Inferior parietal cortex (tissue), 1 donor: ENCODE measurements at regions not wholly inside any gene's neighbourhood (a gene's known extent, or its start where the extent isn't known, plus 50 kb on each side); places are given as distances from the start of the nearest gene placed in this dataset.

Source experiments
- DNase-seq: peaks from one replicate; pipeline ENCODE4 v3.0.0-alpha.2; 2016; ENCODE audit errors: extremely low spot score

DNA sequence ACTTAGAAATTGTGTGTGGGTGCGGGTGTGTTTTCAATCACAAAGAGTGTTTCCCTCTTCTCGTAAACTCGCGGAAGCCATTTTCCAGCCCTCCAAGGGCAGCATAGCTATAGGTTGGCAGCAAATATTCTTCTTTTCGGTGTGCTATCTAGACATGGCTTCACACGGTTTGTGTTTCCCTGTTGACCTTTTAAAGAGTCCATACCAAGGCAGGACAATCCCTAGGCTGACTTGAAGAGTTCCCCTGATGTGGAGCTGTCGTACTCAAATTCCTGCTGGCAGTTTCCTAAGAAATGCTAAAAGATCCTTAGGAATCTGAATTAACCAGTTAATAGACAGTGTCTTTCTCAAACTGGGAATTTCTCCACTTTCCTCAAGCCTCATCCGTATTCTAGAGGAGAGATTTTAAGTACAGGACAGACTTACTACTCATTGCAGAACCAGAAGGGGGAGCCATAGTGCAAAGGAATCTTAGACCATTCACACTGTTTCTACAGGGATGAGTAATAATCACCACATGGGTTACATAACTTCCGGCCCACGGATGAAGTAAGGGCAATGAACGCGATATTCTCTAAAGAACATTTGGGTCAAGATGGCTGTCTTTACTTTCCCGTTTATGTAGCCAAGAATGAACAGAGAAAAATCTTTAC is 288.6 kb upstream of the ELAC2 start:
- DNase-seq: peak; percentile 8

DNA sequence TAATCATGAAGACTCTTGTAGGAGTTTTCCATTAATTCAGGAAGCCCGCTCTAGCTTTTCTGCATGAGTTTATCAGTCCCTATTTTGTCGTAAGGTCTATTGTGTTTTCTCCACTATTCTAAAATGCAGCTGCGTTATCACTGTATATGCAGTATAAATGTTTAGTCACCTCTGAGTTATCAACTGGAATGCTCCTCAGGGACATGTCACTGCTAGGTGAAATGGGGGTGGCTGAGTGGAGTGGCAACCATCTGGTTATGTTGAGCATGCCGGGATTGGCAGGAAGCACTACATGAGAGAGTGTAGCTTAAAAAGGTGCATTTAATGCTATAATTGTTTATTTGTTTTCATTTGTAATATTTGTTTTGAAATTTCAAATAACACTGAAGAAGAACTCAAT is 285.2 kb upstream of the ELAC2 start:
- no peak for DNase-seq

DNA sequence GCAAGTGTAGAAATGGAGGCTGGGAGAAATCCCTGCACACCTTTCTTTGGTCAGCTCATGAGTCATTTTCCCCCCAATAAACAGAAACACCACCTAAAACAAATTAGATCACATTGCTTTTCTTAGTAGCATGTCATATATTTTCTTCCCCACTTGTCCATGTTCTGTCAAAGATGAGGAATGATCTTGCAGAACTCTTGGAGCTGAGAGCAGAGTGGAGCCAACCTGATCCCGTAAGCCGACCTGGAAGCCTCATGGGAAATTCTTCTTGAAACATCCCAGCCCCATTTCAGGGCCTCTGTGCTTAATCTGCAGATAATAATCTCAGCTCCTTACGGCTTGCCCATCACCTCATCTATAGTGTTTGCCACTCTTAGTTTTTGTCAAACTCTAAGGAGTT is 284.6 kb upstream of the ELAC2 start:
- DNase-seq: no peak

DNA sequence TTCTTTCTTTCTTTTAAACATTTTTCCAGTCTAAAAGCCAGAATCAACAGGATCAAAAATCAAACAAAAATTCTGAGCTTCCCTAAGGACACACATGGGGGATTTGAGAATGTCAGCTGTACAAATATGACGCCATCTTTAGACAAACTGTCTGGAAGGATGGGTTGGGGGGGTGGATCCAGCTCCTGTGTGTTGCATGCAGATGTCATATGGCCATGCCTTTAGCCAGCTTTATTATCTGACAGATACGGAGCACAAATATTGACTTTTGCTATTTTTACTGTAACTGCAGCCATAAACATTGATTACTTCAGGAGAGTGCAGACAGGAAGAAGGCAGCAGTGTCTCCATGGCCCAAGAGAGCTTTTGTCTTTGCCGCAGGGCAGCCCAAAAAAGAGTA is 279.4 kb upstream of the ELAC2 start:
- no peak for DNase-seq

DNA sequence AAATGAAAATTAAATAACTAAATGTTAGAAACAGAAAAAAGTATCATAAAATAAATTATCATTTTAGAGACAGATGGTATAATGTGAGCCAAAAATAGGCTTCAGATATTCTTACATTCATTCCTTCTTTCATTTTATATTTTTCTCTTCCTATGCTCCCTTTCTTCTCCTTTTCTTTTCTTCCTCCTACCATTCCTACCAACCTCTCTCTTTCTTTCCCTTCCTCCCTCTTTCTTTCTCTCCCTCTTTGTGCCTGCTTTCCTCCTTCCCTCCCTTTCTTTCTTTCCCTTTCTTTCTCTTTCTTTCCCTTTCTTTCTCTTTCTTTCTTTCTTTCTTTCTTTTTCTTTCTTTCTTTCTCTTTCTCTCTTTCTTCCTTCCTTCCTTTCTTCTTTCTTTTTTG is 275.6 kb upstream of the ELAC2 start:
- no peak for DNase-seq

DNA sequence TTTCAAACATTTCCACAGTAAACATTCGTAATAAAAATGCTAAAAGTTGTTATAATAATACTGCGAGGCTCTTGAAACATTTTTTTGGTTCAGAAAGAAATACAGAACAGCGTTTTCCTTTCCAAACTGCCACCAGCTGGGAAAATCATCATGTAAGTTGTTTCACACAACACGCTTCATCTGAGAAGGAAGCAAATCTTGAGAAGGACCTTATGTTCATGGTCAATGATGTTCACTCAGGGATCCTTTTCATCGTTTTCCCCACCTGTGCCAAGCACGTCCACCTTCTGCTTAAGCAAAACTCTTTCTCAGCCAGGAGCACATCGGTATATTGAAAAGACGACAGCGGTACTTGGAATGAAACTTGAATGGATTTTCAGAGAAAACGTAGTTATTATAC is 274.5 kb upstream of the ELAC2 start:
- no peak for DNase-seq

DNA sequence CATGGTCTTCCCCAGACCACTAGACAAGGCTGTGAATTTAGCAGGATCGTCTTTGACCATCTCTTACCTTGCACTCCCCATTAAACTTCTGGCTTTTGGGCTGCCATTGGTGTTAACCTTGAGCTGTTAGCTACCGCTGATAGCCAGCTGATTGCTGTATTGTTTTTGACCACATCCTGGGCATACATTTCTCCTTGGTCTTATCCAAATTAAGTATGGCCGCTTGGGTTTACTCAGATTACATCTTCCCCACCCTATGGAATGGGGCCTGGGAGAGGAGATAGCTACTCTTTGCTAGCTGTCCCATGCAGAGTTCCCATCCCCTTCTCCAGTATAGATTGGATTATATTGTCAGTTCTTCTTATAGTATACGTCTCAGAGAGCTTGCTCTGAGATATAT is 270.4 kb upstream of the ELAC2 start:
- no peak for DNase-seq

DNA sequence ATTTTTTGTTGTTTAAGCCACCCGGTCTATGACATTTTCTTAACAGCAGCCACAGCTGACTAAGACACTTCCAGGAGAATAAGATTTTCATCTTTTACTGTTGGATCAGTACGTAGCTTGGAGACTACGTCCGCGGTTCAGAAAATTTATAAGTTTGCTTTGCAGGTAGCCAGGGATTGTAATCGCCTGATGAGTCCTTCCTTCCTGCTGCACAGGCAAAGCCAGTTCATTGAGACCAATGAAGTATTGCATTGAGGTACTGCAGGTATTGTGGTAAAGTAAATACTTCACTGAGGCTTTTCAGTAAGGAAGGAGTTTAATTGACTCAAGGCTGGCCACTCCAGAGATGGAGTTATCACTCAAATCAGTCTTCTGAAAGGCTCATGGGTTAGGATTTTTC is 269.4 kb upstream of the ELAC2 start:
- DNase-seq: no peak

DNA sequence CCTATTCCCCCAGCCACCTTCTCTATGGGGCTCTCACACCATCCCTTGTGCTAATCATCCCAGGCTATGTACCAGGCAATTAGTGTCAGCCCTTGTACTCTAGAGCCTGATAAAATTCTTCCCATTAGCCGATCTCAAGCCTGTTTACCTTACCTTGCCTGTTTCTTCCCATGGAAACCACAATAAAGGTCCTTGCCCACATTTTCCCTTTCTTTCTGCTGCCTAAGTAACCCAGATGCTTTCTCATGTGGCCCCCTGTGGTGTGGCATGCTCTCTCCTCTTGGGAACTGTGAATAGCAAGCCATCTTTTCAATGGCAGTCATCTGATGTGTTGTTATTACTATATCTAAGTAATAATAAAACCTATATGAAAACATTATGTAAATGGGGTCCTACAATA is 265.8 kb upstream of the ELAC2 start:
- no peak for DNase-seq

DNA sequence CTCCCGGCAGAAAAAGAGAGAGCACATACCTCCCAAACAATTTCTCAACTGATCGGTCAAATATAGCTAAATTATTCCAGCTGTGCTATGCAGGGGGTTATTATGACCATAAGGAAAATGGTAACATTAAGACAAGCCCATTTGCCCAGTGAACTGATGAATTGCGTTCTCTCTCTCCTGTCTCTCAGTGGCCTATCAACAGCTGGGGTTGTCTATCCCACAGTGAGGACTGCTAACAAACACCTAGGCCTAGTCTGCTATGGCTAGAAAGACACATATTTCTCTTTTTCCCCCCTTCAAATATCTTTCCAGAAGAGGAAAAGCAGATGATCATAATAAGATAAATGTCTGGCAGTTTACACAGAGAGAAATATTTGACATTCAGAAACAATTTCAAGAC is 263.8 kb upstream of the ELAC2 start:
- no peak for DNase-seq

DNA sequence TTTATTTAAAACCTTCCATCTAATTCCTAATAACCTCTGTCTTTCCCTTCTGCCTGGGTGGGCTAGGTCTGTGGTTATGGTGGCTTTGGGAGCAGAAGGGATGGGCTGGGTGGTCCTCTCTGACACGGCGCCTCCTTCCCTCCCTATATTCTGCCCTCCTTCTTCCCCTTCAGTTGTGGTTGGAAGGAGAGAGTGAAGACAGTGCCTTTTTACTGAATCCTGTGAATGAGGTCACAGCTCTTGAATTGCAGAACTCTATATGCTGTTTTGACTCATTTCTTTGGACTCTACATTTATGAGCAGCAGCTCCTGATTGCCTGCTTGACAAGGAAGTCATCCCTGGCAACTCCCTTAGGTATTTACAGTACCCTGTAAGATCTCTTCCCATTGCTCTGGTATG is 256.0 kb upstream of the ELAC2 start:
- no peak for DNase-seq

DNA sequence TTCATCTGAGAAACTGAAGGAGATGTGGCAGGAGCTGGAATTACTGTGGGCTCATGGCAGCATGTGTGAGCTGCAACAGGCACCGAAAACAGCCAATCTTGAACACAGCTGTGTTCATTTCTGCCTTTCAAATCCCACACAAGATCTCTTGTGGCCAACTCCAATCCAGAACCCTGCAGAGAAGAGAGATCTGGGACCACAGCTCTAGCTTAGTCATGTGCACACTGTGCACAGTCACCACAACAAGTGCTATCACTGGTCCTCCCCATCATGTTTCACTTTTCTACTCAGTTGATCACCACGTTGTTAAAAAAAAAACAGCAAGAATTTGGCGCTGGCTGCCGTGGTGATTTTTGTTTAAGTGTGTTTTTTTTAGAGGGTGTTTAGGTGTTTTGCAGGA is 254.5 kb upstream of the ELAC2 start:
- DNase-seq: no peak

DNA sequence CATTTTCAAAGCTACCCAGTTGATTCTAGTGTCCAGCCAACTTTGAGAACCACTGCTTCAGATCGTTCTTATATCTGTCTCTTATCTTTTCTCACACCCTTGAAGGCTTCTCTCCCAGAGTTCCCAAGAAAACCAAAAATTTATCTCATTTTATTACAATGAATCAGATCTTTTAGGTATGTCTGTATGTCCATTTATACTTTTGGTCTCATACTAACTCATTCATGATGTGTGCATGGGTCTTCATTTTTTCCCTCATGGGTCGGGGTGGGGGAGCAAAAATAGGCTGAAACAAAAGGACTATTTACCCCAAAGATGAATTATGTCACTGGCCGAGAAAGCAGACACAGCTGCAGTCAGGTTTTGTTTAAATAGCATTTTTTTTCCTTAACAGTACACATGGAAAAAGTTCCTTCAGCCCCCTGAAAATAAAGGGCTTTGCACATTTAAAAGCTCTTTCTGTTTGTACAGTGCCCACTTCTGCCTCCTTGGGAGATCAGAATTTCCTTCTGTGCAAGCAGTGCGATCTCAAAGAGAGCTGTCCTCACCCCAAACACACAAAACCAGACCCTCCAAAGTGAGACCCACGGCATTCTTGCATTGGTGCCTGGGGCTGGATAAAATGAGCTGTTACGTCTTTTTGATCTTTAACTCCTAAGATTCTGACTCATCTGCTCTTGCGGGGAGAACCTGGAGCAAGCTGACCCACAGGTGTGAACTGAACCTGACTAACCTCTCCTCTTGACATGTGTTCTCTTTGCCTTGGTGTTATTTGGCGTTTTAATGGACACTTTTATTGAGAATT is 251.2 kb upstream of the ELAC2 start:
- no peak for DNase-seq

DNA sequence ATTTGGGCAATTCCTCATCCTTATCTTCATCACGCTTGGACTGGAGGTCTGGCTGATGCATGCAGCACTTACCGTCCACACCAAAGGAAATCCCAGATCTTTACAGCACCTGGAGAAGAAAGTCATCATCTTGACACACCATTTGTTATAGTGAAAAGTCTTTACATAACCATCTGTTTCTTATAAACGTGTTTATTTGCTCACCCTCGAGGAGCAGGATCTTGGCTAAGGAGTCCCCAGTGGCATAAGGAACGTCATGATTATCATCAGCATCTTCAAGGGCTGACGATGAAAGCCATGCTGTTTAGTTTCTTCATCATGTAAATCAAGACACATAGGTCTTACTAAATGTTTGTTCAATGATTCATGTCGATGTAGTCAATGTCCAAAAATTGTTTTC is 248.8 kb upstream of the ELAC2 start:
- no peak for DNase-seq

DNA sequence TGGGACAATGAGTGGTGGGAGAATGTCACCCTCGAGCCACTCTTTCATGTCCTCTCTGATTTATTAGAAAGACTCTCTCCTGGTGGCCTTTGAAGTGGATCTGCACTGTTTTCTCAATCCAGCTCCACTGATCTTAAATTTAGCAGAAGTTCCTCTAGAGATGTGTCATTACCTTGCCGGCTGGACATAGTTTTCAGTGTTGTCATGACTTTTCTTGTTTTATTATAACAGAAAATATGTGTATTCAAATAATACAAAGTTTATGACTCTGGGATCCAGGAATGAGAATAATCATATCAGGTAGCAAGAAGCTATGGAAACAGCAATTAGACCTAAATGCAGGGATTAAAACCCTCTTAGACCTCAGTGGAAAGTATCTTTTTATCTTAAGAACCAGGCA is 247.5 kb upstream of the ELAC2 start:
- DNase-seq: no peak

DNA sequence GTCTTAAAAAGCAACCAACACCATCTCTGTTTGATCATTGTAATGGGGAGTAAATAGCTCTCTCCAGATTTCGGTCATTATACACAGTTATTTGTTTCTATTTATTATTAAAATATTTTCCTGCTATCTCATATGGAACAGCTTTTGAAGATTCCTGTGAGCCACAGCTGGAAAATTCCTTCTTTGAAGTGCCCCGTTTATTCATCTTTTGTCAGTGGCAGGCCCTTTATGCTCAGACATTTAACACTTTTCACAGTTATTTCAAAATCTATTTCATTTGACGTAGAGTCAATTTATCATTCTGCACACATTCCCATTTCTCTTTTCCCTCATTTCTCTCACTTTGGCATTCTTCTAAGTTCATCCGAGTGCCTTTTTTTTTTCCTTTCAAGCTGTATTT is 245.9 kb upstream of the ELAC2 start:
- DNase-seq: no peak

DNA sequence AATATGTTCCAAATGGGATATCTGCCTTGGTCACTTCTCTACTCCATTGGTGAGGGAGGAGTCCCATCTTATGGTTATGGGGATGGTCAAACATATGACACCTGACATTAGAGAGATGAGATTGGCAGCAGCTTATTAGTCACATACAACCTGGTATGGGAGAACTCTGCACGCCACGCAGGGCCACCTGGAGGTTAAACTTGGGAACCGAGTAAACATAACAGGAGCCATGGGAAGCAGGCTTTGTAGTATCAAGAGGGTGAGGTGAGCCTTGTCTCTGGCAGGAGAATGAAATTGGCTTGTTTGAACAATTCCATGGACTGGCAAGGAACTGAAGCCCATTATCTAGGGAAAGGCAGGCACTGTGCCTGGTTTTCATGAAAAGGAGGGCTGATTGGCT is 238.7 kb upstream of the ELAC2 start:
- DNase-seq: no peak

DNA sequence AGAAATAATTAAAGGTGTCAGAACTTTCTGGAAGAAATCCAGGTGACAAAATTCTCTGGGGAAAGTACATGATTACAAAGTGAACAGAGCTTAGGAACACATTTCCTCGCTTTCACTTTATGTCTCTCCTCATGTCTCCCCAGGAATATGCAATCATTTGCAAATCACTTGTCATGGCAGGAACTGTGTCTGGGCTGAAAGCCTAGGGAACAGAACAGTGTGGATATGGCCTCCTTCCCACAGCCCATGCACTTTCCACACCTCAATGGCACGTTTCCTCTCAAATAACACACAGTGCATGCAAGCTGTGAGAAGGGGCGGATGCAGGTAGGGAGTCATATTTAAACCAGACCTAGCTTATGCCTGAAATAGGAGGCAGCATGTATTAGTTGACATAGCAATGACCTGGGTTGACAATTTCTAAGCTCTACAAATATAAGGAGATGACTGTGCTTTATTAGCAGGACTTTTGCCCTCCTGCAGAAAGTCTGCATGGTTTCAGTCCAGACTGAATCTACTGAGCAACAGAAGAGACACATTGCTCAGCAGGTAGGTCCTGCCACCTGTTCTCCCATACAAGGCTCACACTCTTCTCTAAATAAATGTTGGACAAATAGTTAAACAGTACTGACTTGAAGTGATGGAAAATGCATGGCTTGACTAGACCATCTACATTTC is 236.0 kb upstream of the ELAC2 start:
- DNase-seq: no peak

DNA sequence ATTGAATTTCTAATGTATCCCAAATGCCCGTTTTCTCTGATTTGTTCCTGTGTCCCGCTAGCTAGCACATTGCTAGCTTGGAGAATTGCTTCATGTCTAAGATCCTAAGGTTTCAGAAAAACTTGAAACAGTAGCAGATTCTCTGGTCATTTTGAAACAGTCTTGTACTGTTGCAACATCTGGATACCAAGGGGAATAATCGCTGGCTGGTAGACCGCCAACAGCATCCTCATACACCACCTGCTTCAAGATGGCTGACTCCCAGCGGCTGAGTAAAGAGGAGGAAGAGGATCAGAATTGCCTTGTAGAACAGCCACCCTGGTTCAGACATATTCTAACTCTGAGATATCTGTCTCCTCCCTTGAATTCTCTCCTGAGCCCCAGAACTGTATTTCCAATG is 226.7 kb upstream of the ELAC2 start:
- DNase-seq: no peak

DNA sequence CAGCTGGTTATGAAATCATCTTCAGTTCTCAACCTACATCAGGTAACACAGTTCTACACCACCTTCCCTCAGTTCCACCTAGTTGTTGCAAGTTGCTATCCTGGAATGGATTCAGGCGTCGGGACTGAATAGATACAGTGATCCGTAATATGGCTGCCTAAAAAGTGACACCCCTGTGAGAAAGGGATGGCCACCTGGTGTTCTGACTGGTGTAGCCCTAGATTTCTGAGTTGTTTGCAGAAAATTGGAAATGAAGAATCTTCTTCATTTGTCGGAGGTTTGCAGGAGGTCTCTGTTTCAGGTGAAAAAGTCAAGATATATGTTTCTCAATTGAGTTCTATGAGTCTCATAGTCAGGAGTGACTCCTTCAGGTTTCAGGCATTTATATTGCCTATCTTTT is 225.8 kb upstream of the ELAC2 start:
- DNase-seq: no peak

DNA sequence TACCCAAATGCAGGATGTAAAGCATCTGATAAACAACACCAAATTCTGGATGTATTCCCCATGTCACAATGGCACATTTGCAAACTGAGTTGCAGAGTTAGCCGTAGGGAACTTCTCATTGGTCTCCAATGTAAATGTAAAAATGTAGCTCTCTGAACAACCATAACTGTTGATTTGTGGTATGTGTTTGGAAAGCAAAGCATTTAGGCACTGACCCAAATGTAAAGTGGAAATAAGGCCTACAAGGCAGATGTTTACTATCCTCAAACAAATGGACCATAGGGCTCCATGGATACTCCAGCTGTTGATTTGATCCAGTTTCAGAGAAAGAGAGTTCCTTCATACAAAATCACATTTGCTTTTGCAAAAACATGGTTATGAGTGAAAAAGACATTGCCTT is 223.0 kb upstream of the ELAC2 start:
- DNase-seq: no peak

DNA sequence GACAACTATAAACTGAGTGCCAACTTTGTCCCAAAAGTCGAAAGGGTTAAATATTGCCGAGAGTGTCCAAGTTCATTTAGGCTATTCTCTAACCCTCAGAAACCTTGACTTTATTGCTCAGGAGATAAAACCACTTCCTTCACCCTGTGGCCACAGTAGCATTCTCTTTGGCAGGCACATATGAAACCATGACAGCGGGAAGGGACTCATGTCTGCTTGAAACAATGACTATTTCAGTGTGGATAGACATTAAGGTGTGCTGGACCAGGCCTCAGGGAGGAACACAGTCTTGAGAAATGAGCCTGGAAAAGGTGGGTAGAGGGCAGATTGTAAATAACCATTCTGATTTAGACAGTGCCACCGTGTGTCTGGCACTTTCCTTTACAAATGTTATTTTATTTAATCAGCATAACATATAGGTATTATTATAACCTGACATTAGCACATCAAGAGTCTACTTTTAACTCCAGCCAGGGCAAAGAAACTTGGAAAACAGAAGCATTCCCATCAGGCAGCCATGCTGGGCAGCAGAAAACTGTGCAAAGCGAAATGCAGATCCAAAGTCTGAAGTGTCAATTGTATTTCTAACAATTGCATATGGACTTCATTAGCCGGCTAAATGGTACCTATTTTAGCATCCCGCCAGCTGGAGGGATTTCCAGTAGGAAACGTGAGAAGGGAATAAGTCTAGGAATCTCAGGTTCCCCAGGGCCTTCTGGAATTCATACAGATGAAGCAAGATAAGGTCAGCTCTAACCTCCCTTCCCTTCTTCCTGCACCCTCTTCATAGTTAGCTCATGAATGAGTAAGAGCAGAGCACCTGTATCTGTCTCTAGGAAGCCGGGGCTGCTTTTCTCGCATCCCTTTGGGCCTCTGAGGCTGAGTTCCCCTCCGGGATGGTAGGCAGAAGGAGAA is 212.8 kb upstream of the ELAC2 start:
- no peak for DNase-seq
